ENCODE measurements at regions not wholly inside any gene's neighbourhood (a gene's known extent, or its start where the extent isn't known, plus 50 kb on each side); places are given as distances from the start of the nearest gene placed in this dataset.

GRCh38 chr6:138598562-138599173, 99.4 kb upstream of the NHSL1 start:
- Histone ChIP-seq H3K9me3 (no peaks in the 10 kb centered on the region), H3K4me3 (no peak overlapping the region), H3K36me3 (ENCODE audit: low read depth) (peaks cover 1% of the 10 kb centered on the region), H3K4me1 (ENCODE audit: low read depth) (peaks cover 5% of the 10 kb centered on the region)
- DNase-seq (no peak), ATAC-seq (no peak)
- intact Hi-C loops (cut with DNase I, micrococcal nuclease): loop anchor here in 1 of 2 donors (10.0 kb wide), 1 partner anchor 474 kb away; no protein-coding TSS in a partner anchor
- TF ChIP-seq, protein P1, sequence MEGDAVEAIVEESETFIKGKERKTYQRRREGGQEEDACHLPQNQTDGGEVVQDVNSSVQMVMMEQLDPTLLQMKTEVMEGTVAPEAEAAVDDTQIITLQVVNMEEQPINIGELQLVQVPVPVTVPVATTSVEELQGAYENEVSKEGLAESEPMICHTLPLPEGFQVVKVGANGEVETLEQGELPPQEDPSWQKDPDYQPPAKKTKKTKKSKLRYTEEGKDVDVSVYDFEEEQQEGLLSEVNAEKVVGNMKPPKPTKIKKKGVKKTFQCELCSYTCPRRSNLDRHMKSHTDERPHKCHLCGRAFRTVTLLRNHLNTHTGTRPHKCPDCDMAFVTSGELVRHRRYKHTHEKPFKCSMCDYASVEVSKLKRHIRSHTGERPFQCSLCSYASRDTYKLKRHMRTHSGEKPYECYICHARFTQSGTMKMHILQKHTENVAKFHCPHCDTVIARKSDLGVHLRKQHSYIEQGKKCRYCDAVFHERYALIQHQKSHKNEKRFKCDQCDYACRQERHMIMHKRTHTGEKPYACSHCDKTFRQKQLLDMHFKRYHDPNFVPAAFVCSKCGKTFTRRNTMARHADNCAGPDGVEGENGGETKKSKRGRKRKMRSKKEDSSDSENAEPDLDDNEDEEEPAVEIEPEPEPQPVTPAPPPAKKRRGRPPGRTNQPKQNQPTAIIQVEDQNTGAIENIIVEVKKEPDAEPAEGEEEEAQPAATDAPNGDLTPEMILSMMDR (IDR thresholded peaks at IDR 0.05): no peak

DNA sequence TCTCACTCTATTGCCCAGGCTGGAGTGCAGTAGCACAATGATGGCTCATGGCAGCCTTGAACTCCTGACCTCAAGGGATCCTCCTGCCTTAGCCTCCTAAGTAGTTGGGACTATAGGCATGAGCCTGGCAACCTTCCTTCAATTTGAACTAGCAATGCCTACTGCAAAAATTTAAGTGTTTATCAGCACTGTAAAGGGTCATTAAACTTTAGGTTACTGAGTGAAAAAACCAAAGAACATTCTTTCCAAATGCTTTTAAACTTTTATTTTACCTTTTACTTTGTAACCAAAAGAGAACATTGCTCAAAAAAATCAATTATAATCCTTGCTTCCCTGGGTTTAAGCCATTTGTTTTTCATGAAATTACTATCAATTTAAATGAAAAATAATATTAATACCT, 101.0 kb upstream of the NHSL1 start:
- H3K4me1 ChIP-seq (ENCODE audit: low read depth): no peaks in the 10 kb centered on the region
- no peak overlapping the region for H3K4me3 ChIP-seq
- TF ChIP-seq, protein P1 (IDR thresholded peaks at IDR 0.05): no peak
- ATAC-seq (no peak), DNase-seq (no peak)
- no peaks in the 10 kb centered on the region for H3K36me3 ChIP-seq (ENCODE audit: low read depth)
- intact Hi-C loops (cut with DNase I, micrococcal nuclease): no loop called here
- H3K9me3 ChIP-seq: no peaks in the 10 kb centered on the region

GRCh38 chr6:138600726-138601125, 101.4 kb upstream of the NHSL1 start:
- ATAC-seq: no peak
- no peak for DNase-seq
- TF ChIP-seq, protein P1 (IDR thresholded peaks at IDR 0.05): no peak
- intact Hi-C loops (cut with DNase I, micrococcal nuclease): no loop called here
- no peaks in the 10 kb centered on the region for H3K9me3 ChIP-seq
- no peaks in the 10 kb centered on the region for H3K36me3 ChIP-seq (ENCODE audit: low read depth)
- H3K4me1 ChIP-seq (ENCODE audit: low read depth): no peaks in the 10 kb centered on the region
- no peak overlapping the region for H3K4me3 ChIP-seq

DNA sequence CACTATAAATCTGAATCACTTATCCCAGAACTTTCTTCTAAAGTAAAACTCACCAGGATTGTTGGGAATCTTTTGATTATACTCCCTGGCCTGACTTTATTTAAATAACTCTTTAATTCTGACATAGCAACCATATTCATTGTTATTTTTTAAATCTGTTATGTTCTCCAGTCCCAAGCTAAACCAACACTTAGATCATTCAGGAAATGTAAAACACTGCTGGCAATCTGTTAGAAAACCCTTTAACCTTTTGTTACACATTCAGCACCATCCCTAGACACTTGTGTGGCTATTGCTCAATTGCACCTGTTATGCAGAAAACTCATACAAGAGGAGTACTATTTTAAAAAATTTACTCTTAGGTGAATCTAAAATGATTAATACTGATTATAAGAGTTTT, 101.8 kb upstream of the NHSL1 start:
- H3K9me3 ChIP-seq: no peaks in the 10 kb centered on the region
- no peaks in the 10 kb centered on the region for H3K36me3 ChIP-seq (ENCODE audit: low read depth)
- ATAC-seq (no peak), DNase-seq (no peak)
- no peaks in the 10 kb centered on the region for H3K4me1 ChIP-seq (ENCODE audit: low read depth)
- H3K4me3 ChIP-seq: no peak overlapping the region
- intact Hi-C loops (cut with DNase I, micrococcal nuclease): no loop called here
- TF ChIP-seq, protein P1 (IDR thresholded peaks at IDR 0.05): no peak

DNA sequence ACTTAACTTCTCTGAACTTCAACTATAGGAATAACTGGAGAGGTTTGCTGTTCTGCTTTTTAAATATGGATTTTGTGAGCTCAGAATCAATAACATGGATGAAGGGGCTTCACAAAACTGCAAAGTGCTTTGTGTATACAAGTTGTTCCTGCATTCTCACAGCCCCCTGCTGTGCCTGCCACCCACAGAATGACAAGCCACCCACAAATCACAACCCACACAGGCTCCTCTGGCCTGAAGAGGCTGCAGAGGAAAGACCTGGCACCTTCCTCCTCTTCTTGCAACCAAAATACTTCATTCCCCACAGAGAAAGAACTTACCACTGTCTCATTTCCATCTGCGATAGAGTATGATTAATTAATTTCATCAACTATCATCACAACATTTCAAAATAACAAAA, 106.7 kb upstream of the NHSL1 start:
- ATAC-seq (no peak), DNase-seq (no peak)
- no peaks in the 10 kb centered on the region for H3K9me3 ChIP-seq
- TF ChIP-seq, protein P1 (IDR thresholded peaks at IDR 0.05): no peak
- no peaks in the 10 kb centered on the region for H3K4me1 ChIP-seq (ENCODE audit: low read depth)
- H3K4me3 ChIP-seq: no peak overlapping the region
- intact Hi-C loops (cut with DNase I, micrococcal nuclease): no loop called here
- H3K36me3 ChIP-seq (ENCODE audit: low read depth): no peaks in the 10 kb centered on the region

Data from mucosa of descending colon (tissue), 3 donors.